GM18870 (cell line): ENCODE measurements at regions not wholly inside any gene's neighbourhood (a gene's known extent, or its start where the extent isn't known, plus 50 kb on each side); places are given as distances from the start of the nearest gene placed in this dataset.
"Not testable (repeated sequence)": the region's sequence is repeated elsewhere in the genome, so short reads cannot be mapped to it uniquely, and the experiment has no call there.

Source experiments
- ATAC-seq: cut with Tn5 transposase; IDR thresholded peaks from one replicate; pipeline ENCODE4 v1.9.1; 2021; ENCODE audit warnings: moderate library complexity; ENCODE audit not compliant: unreplicated experiment

DNA sequence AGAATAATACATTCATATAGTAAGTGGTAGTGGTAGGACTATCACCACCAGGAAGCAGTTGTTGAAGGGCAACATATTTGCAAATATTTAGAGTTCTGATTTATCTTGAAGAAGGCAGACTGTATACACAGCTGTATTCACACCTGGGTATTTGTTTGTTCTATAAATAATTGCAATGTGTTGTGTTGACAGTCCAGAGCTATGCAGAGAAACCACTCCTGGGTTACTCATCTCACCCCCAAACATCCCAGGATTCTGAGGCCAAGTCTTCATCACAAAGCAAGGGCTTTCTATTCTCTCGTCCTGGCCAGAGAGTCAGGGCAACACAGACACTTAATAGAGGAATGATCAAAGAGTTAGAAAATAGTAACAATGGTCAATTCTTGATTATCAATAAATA lies 102.1 kb upstream of the FAT3 start:
- no peak for ATAC-seq

DNA sequence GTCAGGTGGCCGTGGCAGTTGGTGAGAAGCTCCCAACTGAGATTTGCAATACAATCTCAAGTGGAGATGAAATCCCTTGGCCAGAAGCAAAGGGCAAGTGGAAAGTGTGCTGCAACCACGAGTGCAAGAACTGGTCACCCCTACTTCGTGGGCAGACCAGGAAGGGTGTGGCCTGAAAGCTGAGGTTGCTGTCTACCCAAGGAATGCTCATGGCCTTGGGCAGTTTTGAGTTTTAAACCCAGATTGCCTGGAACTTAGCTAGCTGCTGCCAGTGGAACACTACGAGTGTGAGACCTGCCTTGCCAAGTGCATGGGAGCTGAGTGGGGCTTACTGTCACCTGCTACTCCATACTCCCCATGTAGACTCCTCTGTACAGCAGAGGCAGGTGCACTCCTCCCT lies 113.3 kb upstream of the FAT3 start:
- no peak for ATAC-seq

DNA sequence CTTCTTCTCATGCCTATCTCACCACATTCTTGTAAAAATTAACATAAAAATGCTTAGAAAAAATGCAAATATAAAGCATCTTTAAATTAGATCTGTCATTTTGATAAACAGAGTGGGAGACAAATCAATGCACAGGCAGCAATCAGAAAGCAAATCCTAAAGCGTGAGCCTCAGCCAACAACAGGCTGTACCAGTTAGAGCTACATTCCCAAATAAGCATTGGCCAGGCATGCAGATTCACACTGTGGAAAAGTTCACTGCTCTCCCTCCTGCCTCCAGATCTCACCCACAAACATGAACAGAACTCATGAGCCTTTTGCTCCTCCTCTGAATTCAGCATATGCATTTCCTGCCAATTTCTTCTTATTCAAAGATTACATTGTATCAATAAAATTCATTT lies 115.2 kb upstream of the FAT3 start:
- ATAC-seq, result no peak

DNA sequence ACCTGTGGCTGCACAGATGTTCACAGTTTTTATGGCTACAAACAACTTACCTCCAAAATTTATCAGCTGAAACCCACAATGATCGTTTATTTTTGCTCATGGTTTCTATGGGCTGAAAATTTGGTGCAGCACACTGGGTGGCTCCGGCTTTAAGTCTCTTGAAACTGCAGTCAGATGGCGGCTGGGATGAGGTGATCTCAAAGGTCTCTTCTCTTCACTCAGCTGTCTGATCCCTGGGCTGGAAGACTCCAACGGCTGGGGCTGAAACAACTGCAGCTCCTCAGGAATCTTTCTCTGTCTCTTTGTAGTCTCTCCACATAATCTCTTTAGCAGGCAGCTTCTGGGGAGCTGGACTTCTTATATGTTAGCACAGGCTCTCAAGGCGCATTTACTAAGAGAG lies 117.3 kb upstream of the FAT3 start:
- ATAC-seq, result no peak

DNA sequence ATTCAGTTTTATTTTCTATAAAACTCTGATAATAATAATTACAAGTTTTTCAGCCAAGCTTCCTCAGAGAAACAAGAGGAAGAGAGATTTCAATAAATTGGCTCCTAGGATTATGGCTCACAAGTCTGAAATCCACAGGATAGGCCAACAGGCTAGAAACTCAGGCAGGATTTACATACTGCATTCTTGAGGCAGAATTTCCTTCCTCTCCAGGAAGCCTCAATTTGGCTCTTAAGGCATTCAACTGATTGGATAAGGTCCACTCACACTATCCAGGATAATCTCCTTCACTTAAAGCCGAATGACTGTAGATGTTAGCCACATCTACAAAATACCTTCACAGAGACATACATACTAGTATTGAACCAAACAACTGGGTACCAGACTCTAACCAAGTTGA lies 120.3 kb upstream of the FAT3 start:
- no peak for ATAC-seq

DNA sequence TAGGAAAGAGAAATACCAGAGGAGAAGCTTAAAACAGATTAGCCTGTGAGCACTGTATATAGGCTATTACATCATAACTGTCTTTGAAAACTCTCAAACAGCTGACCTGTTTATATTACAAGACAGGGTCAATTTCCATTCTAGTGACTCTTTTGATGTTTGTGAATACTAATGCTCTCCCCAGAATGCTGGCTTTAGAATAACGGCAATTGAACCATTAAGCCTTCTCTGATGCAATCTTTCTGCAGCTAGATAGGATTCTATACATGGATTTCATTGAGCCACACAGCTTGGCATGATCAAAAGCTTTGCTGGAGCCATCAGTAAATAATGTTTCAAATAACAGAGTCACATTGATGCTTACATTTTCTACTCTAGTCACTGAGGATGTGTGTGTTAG lies 122.7 kb upstream of the FAT3 start:
- no peak for ATAC-seq

DNA sequence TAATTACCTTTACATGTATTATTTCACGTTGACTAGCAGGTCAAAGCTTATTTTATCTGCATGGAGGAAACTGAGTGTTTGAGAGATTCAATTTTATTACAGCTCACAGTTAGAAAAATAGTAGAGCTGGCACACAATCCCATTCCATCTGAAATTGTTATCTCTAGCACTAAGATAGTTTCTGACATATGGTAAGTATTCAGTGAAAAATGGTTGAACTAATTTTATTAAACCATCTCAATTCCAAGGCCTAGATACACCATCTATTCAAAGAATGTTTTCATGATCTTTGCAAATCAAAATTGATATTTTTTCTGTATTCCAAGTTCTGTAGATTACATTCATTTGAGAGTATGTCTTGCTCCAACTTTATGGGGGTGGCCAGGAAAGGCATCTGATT lies 125.4 kb upstream of the FAT3 start:
- no peak for ATAC-seq

DNA sequence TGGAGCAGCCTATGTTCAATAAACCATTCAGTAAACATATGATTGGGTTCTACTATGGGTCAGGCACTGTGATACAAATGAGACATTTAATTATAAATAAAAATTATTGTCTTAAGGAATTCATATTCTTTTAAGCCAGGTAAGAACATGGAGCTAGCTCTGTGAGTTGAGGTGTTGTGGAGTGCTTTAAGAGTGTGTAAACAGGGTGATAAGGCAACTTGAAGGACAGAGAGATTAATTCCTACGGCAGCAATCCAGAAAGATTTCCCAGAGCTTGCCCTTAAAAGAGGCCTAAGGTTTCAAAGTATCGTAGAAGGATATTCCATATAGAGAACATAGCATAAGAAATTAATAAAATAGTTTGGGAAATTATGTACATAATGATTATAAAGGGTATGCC lies 126.4 kb upstream of the FAT3 start:
- ATAC-seq, result no peak

DNA sequence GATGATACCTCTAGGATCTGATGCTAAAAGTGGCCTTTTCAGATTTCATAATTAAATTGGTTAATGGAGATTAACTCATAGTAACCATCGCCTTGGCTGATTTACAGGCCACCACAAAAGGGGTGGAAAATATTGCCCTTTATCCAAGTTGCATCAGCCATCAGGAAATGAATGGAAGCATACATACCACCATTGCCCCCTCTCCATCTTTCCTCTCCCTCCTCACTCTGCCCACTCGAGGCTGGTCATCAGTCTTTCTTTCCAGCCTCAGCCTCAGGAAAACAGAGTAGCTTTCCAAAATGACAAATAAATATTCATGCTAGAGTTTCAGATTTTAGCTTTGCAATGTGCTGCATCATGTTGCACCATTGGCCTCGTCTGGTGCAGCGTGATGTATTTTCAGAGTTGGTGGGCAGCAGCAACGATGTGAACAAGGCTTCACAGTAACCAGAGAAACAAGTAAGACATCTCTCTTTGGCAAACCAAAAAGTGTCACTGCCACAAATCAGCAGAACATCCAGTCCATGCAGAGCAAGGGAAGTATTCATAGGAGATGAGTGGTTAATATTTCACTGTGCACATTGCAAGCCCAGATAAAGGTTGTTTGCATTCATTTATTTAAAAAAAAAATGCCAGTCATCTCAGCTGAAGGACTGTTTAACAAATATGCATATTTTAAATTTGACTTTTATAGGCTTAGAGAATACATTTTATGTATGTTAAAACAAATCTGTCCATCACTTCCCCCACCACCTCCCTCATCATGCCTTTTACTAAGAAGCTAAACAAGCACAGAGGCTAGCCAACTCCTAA lies 136.7 kb upstream of the FAT3 start:
- ATAC-seq, result no peak

DNA sequence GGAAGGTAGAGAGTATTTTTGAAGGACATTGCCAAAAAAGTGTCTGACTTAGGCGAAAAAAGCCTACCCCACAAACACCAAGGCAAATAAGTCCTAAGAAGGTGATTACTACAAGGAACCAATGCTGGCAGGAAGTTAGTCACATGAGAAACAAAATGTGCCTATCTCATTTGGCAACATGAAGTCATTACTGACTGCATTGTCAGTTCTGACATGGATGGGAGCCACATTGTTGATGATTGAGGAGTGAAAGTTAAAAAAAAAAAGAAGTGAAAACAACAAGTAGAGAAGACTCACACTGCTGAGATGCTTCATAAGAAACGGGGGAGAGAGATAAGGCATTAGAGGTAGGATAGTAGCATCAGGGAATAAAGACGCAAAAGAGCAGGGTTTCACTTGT lies 141.5 kb upstream of the FAT3 start:
- no peak for ATAC-seq

DNA sequence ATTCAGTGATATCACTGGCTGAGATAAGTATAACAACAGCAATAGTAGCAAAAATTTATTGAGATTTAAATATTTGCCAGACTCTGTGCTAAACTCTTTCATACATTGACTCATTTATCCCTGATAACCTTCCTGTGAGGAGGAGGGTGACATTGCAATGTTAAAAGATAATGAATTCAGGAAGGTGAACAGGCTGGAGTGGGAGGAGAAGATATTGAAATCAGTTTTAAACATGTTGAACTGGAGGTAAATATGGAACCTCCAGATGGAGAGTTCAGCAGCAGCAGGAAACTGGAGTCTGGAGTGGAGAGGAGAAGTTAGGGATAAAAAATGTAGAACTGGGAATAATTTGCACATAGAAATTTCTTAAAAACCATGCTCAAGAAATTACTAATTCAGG lies 142.0 kb upstream of the FAT3 start:
- no peak for ATAC-seq

DNA sequence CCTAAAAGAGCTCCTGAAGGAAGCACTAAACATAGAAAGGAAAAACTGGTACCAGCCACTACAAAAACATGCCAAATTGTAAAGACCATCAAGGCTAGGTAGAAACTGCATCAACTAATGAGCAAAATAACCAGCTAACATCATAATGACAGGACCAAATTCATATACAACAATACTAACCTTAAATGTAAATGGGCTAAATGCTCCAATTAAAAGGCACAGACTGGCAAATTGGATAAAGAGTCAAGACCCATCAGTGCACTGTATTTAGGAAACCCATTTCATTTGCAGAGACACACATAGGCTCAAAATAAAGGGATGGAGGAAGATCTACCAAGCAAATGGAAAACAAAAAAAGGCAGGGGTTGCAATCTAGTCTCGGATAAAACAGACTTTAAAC lies 150.1 kb upstream of the FAT3 start:
- not testable (repeated sequence) for ATAC-seq

DNA sequence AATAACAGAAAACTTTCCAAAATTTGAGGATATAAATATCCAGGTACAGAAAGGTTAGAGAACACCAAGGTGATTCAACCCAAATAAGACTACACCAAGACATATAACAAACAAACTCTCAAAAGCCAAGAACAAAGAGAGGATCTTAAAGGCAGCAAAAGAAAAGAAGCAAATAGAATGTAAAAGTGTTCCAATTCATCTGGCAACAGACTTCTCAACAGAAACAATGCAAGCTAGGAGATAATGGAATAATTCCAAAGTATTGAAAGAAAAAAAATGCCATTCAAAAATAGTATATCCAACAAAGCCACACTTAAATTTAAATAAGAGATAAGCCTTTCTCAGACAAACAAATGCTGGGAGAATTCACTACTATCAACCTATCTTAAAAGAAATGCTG lies 153.0 kb upstream of the FAT3 start:
- no peak for ATAC-seq

DNA sequence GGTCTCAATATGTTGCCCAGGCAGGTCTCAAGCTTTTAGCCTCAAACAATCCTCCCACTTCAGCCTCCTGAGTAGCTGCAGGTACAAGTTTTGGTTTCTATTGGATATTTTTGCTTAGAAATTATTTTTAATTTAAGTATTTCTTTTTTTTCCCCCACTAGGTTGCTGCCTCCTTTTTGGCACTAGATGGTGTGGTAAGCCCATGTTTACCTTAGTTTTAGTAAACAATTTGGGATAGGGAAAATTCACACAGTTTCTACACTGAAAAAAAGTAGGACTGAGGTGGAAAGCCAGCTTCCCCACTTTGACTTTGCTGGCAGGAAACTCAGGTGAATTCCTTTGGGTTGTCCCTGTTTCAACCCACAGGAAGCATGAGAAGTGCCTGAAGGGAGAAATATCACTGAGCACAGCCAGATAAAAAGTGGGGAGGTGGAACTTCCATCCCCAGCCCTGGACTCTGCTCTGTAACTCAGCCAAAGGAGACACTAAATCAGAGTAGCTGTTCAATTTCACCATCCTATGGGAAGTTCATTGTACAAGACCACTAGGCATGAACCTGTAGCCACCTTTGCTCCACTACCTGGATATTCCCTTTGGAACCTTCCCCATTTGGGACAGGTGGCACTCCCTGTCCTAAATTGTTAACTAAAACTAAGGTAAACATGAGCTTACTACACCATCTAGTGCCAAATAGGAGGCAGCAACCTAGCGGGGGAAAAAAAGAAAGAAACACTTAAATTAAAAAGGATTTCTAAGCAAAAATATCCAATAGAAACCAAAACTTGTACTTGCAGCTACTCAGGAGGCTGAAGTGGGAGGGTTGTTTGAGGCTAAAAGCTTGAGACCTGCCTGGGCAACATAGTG lies 154.4 kb upstream of the FAT3 start:
- ATAC-seq, result no peak

DNA sequence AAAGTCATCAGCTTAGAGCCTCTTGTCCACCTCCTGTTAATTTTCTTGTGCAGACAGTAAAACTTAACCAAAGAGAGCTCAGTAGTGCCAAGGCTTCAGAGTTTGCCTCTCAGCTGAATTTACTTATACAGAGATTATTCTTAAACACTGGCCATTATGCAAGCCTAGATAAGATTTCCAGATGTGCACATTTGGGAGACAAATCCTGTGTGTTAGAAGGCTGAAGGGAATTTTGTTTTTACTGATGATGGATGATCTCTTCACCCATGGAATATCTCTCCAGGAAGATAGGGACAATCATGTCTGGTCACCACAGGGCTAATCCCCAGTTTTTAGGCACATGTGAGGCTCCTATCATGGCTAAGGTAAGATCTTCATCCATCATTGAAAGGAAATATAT lies 157.6 kb upstream of the FAT3 start:
- no peak for ATAC-seq

DNA sequence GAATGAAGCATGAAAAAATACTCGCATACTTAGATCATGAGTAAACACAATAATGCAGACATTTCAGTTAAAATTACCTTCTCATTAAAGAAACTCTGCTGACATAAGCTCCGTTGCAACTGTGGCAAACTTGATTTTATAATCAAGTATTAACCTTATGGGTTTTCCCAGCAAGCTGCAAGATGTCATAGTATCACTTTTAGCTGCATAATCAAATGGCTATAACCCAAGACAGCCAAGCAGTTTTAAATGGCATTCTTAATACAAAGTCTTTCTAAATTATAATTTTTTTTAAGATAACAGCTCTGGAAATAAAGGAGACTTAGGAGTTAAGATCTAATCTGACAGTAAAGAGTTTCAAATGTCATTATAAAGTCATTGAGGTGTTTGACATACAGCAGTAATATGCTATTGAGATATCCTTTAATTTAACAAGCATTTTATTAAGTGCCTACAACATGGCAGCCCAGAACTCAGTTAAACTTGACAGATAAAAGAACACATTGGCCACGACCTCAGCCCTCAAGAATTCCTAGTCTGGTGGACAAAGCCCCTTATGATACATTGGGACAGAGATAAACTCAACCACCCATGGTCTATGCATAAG lies 163.1 kb upstream of the FAT3 start:
- ATAC-seq, result no peak

DNA sequence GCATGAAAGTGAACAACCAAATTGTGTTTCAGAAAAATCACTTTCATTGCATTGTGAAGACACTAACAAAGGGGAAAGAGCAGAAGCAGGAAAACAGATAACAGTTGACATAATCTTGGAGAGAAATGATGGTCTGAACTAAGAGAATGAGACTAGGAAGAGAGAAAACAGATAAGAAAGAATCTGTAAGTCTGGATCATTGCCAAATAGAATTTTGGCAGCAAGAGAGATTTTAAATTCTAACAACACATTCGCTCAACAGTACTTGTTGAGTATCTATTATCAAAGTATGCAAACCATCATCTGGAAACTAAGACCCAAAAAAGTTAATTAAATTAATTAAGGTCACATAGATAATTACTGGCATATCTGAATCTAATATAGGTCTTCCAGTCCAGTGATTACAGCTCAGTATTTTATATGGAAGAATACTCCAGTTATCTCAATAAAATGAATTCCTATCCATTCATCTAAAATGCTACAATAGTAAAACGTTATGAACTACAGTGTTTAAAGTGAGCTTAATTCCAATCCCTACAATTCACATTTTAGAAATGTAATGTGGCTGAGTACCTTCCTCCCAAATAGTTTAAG lies 166.7 kb upstream of the FAT3 start:
- no peak for ATAC-seq

DNA sequence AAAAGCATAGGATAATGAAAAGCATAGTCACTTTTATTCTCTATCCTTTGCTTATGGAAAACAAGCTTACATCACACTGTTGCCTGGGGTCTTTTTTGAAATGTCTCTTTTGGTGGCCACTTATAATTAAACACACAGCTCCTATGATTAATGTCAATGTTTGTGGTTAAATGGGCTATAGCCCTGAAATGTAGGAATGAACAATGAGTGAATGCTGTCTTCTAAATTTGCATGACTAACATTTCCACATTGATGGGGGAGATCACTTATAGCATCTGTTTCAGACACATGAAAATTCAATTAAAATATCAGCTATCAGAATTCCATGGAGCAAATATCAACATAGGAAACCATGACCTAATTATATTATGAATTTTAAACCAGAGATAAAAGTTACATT lies 171.4 kb upstream of the FAT3 start:
- no peak for ATAC-seq

DNA sequence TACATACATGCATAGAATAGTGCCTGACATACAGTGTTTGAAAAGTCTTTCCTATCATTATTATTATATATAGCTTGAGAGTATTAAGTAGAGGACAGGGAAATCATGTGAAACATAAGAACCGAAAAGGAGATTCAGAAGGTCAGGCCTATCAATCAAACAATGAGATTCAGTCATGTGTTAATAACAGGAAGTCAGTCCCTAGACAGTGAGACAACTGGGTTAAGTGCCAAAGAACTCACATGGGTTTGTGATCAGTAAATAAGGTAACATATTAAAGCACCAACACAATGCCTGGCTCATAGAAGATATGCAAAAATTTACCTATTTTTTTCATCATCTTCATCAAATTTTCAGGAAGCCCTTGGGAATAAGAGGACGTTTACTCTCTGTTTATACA lies 174.3 kb upstream of the FAT3 start:
- no peak for ATAC-seq

DNA sequence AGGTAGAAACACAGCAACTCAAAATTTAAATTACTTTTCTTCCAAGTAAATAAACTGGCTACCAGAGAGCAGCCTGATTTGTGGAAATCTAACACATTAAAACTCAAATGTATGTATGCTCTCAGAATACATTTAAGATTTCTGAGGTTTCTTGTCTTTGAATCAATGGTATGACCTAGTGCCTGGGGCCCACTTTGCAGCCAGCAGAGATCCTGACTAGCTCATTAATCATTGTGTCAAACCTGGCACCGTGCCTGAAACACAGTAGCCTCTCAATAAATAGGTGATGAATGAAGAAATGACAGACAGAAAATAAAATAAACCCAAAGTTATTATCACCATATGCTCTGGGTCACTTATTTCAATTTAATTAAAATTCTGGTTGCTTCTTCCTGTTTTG lies 176.2 kb upstream of the FAT3 start:
- ATAC-seq, result no peak

DNA sequence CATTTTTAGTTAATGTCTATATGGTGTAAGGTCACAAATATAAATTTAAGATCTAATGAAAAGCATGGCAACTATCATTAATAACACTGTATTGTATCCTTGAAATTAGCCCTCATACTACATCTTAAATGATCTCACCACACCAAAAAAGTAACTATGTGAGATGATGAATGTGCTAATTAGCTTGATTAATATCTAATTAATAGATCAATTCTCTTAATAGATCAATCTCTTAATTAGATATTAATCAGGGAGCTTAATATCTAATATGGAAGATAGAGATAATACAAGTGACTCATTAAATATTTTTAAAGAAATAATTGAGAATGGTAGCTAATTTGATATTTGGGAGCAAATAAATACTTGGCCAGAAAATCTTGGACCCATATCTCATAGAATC lies 178.5 kb upstream of the FAT3 start:
- no peak for ATAC-seq

DNA sequence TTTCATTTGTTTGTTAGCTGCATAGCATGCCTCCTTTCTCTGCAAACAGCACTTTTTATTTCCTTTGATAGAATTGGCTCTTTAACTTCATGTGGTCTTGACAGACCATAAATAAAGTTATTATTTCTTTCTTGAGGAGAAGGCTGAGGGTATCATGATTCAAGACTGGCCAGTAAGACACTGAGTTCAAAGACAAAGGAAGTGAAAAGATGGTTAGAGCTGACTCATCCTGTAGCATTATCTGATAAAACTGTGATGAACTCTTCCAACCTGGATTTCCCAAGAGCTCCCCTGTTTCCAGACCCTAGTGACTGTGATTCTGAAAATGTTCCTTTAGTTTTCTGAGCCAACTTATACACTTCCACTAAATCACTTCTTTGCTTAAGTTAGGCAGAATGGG lies 179.3 kb upstream of the FAT3 start:
- ATAC-seq, result no peak
